HL-60 (cell line): ENCODE measurements at regions not wholly inside any gene's neighbourhood (a gene's known extent, or its start where the extent isn't known, plus 50 kb on each side); places are given as distances from the start of the nearest gene placed in this dataset.

Experiments used
- DNase-seq, 2 experiments: peaks; one replicate each; pipeline ENCODE4 v3.0.0-alpha.2; 2010 to 2020; ENCODE audit warnings: low read depth in 1 of 2, low spot score in 1 of 2
- H3K27ac ChIP-seq: fragments of 250-450 bp; sonication (Bioruptor Pico); replicated peaks from 2 replicates; pipeline ENCODE4 v1.5.1; 2020; ENCODE audit warnings: mild to moderate bottlenecking, moderate library complexity
- H3K27me3 ChIP-seq: fragments of 250-450 bp; sonication (Bioruptor Pico); 2 replicates; pipeline ENCODE4 v1.5.1; 2021; ENCODE audit warnings: mild to moderate bottlenecking, moderate library complexity; ENCODE audit not compliant: insufficient read depth, poor library complexity, severe bottlenecking
- H3K4me3 ChIP-seq: replicated peaks from 2 replicates; pipeline ENCODE4 v1.5.1; 2011; ENCODE audit warnings: mild to moderate bottlenecking, control low read depth, low read length; ENCODE audit not compliant: insufficient read depth
- CTCF ChIP-seq: IDR thresholded peaks from one replicate; pipeline ENCODE4 v1.5.1; 2011; ENCODE audit warnings: low read length, control low read depth, inconsistent platforms; ENCODE audit not compliant: insufficient read depth
- GABPA ChIP-seq: IDR thresholded peaks from 2 replicates; pipeline ENCODE4 v1.6.1; 2012; ENCODE audit warnings: low read depth
- POLR2AphosphoS5 ChIP-seq: IDR thresholded peaks from 2 replicates; pipeline ENCODE4 v1.6.1; 2012; ENCODE audit warnings: low read depth
- REST ChIP-seq: IDR thresholded peaks from 2 replicates; pipeline ENCODE4 v1.6.1; 2012; ENCODE audit warnings: low read depth; ENCODE audit not compliant: insufficient replicate concordance
- SPI1 ChIP-seq: IDR thresholded peaks from 2 replicates; pipeline ENCODE4 v1.6.1; 2012; ENCODE audit warnings: low read depth, mild to moderate bottlenecking, borderline replicate concordance

- no peak overlapping the region for H3K27ac ChIP-seq
- no peak overlapping the region for H3K4me3 ChIP-seq
- TF ChIP-seq GABPA = no peak
- TF ChIP-seq CTCF = no peak
- TF ChIP-seq POLR2AphosphoS5 = no peak
- TF ChIP-seq REST = no peak
- no peak for TF ChIP-seq SPI1
- no peaks in the 10 kb centered on the region for H3K27me3 ChIP-seq
- no peak for DNase-seq
Measured at GRCh38 chr11:27921472-27921871, 186.5 kb downstream of the KIF18A start.

- DNase-seq = no peak
- H3K27ac ChIP-seq = no peak overlapping the region
- TF ChIP-seq POLR2AphosphoS5 (no peak), CTCF (no peak), SPI1 (no peak), GABPA (no peak), REST (no peak)
Measured at GRCh38 chr11:27916541-27917100, 191.3 kb downstream of the KIF18A start.

GRCh38 chr11:27914080-27914479 is 193.9 kb downstream of the KIF18A start:
- Histone ChIP-seq H3K27ac (no peak overlapping the region), H3K4me3 (no peak overlapping the region), H3K27me3 (no peaks in the 10 kb centered on the region)
- TF ChIP-seq GABPA = no peak
- no peak for TF ChIP-seq REST
- TF ChIP-seq SPI1 = no peak
- TF ChIP-seq POLR2AphosphoS5 = no peak
- TF ChIP-seq CTCF = no peak
- DNase-seq = no peak

More at GRCh38 chr11:27916541-27917100, 191.3 kb downstream of the KIF18A start:
- no peaks in the 10 kb centered on the region for H3K27me3 ChIP-seq
- no peak overlapping the region for H3K4me3 ChIP-seq
